Body of pancreas (tissue), 4 donors: ENCODE measurements at regions not wholly inside any gene's neighbourhood (a gene's known extent, or its start where the extent isn't known, plus 50 kb on each side); places are given as distances from the start of the nearest gene placed in this dataset.

Source experiments
- ATAC-seq: fragments of 150-250 bp; one replicate; pipeline ENCODE4 v1.9.1; 2016
- DNase-seq, 4 donors: peaks; one replicate each; pipeline ENCODE4 v3.0.0-alpha.2; 2019
- H3K27ac ChIP-seq, 4 donors: fragments of 200-600 bp; sonication (generic); 1 replicate in 3 of 4; 2 replicates in 1 of 4; pipeline versions ENCODE4 v1.5.1 to v1.6.1; 2016 to 2019; ENCODE audit warnings: mild to moderate bottlenecking in 1 of 4, mixed read lengths in 1 of 4, moderate library complexity in 1 of 4
- H3K27me3 ChIP-seq, 2 donors: fragments of 200-600 bp; sonication (generic); one replicate each; pipeline ENCODE4 v1.6.0; 2016; ENCODE audit warnings: mild to moderate bottlenecking in 1 of 2
- H3K36me3 ChIP-seq, 2 donors: fragments of 200-600 bp; sonication (generic); replicated peaks in 1 of 2; 2 replicates each; pipeline ENCODE4 v1.5.1; 2016; ENCODE audit warnings: low read depth in 2 of 2; ENCODE audit not compliant: insufficient read depth in 1 of 2
- H3K4me1 ChIP-seq: fragments of 200-600 bp; sonication (generic); one replicate; pipeline ENCODE4 v1.6.0; 2016
- H3K4me3 ChIP-seq, 2 donors: fragments of 200-600 bp; sonication (generic); 1 replicate in 1 of 2; 2 replicates in 1 of 2; pipeline ENCODE4 v1.5.1; 2016 to 2019
- H3K9me3 ChIP-seq, 3 donors: fragments of 200-600 bp; sonication (generic); 1 replicate in 2 of 3; 2 replicates in 1 of 3; pipeline ENCODE4 v1.5.1; 2016
- CTCF ChIP-seq, 7 experiments: fragments of 450-650 bp in 4 of 7; fragments of 200-600 bp in 3 of 7; sonication (generic) in 3 of 7; IDR thresholded peaks; one replicate each; pipeline ENCODE4 v1.5.1; 2016 to 2019; ENCODE audit warnings: antibody characterized with exemption in 7 of 7
- POLR2A ChIP-seq, 3 donors: fragments of 450-650 bp; IDR thresholded peaks; one replicate each; pipeline ENCODE4 v1.6.1; 2016; ENCODE audit warnings: antibody characterized with exemption in 3 of 3, mild to moderate bottlenecking in 2 of 3
- WGBS, 2 donors: methylation state at CpG; one replicate each; pipeline ENCODE4 v1.1.5; 2017; 5-methylcytosine and 5-hydroxymethylcytosine counted together
- intact Hi-C: fragments of 100-400 bp; cut with DNase I; formaldehyde crosslinking; loops from one replicate; pipeline ENCODE4 v1.15.1; 2023

DNA sequence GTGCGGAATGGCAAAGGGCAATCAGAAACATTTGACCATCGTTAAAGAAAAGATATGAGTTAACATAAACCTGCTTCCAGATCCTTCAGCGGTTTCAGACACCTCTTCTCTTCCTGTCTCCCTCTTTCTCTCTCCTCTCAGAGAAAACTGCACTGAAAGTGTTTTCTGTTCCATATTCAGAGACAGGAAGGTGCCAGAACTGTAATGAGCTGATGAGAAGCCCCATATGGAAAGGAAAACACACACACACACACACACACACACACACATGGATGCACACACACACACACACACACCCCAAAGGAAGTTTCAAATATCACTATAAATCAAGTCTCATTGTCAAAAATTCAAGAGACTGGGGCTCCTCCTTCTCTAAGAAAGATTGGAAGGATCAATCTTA is 515.5 kb downstream of the NUF2 start:
- intact Hi-C loops = no loop called here

DNA sequence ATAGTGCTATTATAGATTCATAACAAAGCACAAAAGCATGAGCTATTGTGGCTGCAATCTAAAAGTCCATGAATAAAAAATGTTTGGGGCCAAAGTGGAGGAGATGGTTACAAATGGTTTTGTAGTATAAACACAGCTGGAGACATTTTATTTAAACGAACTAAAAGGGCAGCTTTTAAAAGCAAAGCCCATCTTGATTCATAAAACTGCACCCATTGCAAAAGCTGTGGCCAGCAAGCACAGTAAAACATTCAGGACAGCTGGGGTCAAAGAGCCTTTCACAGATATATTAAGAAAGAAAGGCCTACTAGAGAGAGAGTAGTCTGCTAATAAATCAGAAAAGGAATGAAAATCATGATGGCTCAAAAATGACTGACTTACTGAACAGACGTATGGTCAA is 520.8 kb downstream of the NUF2 start:
- Histone ChIP-seq H3K4me3 (no peak overlapping the region), H3K27me3 (no peaks in the 10 kb centered on the region), H3K9me3 (peaks cover 0 to 3% (median 0%) of the 10 kb centered on the region in 3 donors), H3K27ac (no peak overlapping the region), H3K4me1 (peaks cover 3% of the 10 kb centered on the region), H3K36me3 (no peaks in the 10 kb centered on the region)
- no peak for DNase-seq
- no peak for ATAC-seq
- 66 to 73% methylated on average over 2 of the region's 2 CpGs for WGBS, 2 donors
- intact Hi-C loops = no loop called here
- no peak for TF ChIP-seq POLR2A (IDR thresholded peaks at IDR 0.05)
- no peak for TF ChIP-seq CTCF (IDR thresholded peaks at IDR 0.05)

More for the DNA sequence above, 515.5 kb downstream of the NUF2 start:
- Histone ChIP-seq H3K4me3 (no peak overlapping the region), H3K27me3 (no peaks in the 10 kb centered on the region), H3K9me3 (peaks cover 0 to 3% (median 0%) of the 10 kb centered on the region in 3 donors), H3K4me1 (peaks cover 3% of the 10 kb centered on the region), H3K27ac (no peak overlapping the region), H3K36me3 (no peaks in the 10 kb centered on the region)
- 76 to 77% methylated on average over 3 of the region's 3 CpGs for WGBS, 2 donors
- ATAC-seq (no peak), DNase-seq (no peak)
- TF ChIP-seq POLR2A (IDR thresholded peaks at IDR 0.05) = no peak
- TF ChIP-seq CTCF (IDR thresholded peaks at IDR 0.05) = no peak

DNA sequence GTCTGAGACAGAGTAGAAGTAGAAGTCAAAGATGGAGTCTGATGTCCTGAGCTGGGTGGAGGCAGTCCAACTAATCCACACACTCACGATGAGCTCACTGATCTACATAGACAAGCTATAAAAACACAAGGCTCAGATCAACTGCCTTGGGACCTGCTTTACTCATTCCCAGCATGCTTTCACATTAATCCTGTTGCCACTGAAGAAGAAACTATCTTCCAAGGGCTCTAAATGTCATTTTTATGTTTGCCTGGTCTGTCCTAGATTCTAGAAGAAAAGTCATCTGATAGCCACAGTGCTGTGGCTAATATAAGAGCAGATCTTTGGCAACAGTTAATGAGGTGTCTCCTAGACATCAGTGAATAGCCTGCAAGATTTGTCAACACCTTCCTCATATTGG is 522.7 kb downstream of the NUF2 start:
- Histone ChIP-seq H3K27me3 (no peaks in the 10 kb centered on the region), H3K4me3 (no peak overlapping the region), H3K9me3 (no peaks in the 10 kb centered on the region), H3K4me1 (peaks cover 3% of the 10 kb centered on the region), H3K27ac (no peak overlapping the region), H3K36me3 (no peaks in the 10 kb centered on the region)
- 37 to 59% methylated on average over 1 of the region's 1 CpG for WGBS, 2 donors
- DNase-seq (no peak), ATAC-seq (no peak)
- TF ChIP-seq CTCF (IDR thresholded peaks at IDR 0.05) (no peak), POLR2A (IDR thresholded peaks at IDR 0.05) (no peak)
- intact Hi-C loops = no loop called here

DNA sequence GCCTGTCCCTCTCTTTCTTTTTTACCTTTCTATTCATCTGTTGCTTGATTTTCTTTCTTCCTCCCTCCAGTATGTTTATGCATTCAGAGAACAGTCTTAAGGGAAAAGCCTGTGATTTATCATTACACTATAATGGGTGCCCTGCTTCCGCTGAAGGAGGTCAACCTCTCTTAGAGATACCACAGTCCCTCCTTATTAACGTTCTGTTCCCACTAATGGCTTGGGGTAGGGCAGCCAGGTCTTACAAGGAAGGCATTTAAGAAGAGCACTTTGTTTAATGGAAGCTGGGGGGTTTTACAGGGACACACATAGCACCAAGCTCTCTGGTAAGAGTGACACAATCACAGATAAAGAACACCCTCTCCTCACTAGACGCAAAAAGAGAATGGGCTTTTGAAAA is 523.5 kb downstream of the NUF2 start:
- DNase-seq (no peak), ATAC-seq (no peak)
- Histone ChIP-seq H3K4me1 (peaks cover 3% of the 10 kb centered on the region), H3K4me3 (no peak overlapping the region), H3K9me3 (no peaks in the 10 kb centered on the region), H3K27me3 (no peaks in the 10 kb centered on the region), H3K27ac (no peak overlapping the region), H3K36me3 (no peaks in the 10 kb centered on the region)
- intact Hi-C loops = no loop called here
- TF ChIP-seq CTCF (IDR thresholded peaks at IDR 0.05) (no peak), POLR2A (IDR thresholded peaks at IDR 0.05) (no peak)
- 59 to 61% methylated on average over 3 of the region's 3 CpGs for WGBS, 2 donors

- H3K4me3 ChIP-seq = no peak overlapping the region
- 63 to 69% methylated on average over 6 of the region's 6 CpGs for WGBS, 2 donors
- TF ChIP-seq CTCF (IDR thresholded peaks at IDR 0.05) = no peak
- no peak for TF ChIP-seq POLR2A (IDR thresholded peaks at IDR 0.05)
- peaks cover 0 to 5% (median 0%) of the 10 kb centered on the region in 3 donors for H3K9me3 ChIP-seq
- H3K36me3 ChIP-seq = no peaks in the 10 kb centered on the region
- no peaks in the 10 kb centered on the region for H3K27me3 ChIP-seq
- intact Hi-C loops = no loop called here
- no peak overlapping the region for H3K27ac ChIP-seq
- DNase-seq (no peak), ATAC-seq (no peak)
- H3K4me1 ChIP-seq = no peaks in the 10 kb centered on the region
Observed at GRCh38 chr1:163863731-163864130, 542.0 kb downstream of the NUF2 start.
